Panc1 (cell line): ENCODE measurements at regions not wholly inside any gene's neighbourhood (a gene's known extent, or its start where the extent isn't known, plus 50 kb on each side); places are given as distances from the start of the nearest gene placed in this dataset.

Source experiments
- POLR2AphosphoS5 ChIP-seq: IDR thresholded peaks from 2 replicates; pipeline ENCODE4 v1.6.1; 2012; ENCODE audit warnings: mild to moderate bottlenecking, low read depth, low read length, moderate library complexity
- SIN3A ChIP-seq: IDR thresholded peaks from 2 replicates; pipeline ENCODE4 v1.6.1; 2012; ENCODE audit warnings: low read depth, mild to moderate bottlenecking, low read length, moderate library complexity, borderline replicate concordance; ENCODE audit not compliant: insufficient read depth
- TF ChIP-seq, protein P1 (sequence below): fragments of 450-650 bp; IDR thresholded peaks from 2 replicates; pipeline ENCODE4 v1.5.1; 2017; ENCODE audit warnings: mild to moderate bottlenecking
- TF ChIP-seq, protein P2 (sequence below), 2 experiments: IDR thresholded peaks; 2 replicates each; pipeline ENCODE4 v1.6.1; 2011 to 2012; ENCODE audit warnings: low read depth in 2 of 2, control low read depth in 1 of 2, low read length in 1 of 2, mild to moderate bottlenecking in 1 of 2, moderate library complexity in 1 of 2; ENCODE audit not compliant: insufficient read depth in 1 of 2

DNA sequence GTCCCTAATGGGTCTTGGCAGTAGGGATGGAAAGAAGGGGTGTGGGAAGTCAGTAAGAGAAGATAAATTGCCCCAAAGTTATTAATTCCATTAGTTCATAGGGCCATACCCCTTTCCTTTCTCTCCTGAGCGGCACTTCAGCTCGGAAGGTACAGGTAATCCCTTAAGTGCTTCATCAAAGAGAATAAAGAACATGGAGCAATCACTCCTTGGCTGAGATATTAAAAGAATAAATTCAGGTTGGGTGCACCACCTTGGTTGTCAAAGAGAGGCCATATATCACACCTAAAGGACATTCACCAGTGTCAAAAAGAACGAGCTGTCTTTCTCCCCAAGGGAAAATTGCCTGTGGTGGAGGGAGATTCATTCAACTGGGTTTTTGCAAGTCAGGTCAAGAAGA lies 87.5 kb downstream of the EDN3 start:
- TF ChIP-seq, protein P1, sequence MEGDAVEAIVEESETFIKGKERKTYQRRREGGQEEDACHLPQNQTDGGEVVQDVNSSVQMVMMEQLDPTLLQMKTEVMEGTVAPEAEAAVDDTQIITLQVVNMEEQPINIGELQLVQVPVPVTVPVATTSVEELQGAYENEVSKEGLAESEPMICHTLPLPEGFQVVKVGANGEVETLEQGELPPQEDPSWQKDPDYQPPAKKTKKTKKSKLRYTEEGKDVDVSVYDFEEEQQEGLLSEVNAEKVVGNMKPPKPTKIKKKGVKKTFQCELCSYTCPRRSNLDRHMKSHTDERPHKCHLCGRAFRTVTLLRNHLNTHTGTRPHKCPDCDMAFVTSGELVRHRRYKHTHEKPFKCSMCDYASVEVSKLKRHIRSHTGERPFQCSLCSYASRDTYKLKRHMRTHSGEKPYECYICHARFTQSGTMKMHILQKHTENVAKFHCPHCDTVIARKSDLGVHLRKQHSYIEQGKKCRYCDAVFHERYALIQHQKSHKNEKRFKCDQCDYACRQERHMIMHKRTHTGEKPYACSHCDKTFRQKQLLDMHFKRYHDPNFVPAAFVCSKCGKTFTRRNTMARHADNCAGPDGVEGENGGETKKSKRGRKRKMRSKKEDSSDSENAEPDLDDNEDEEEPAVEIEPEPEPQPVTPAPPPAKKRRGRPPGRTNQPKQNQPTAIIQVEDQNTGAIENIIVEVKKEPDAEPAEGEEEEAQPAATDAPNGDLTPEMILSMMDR, result no peak
- TF ChIP-seq POLR2AphosphoS5 (no peak), SIN3A (no peak)
- TF ChIP-seq, protein P2, sequence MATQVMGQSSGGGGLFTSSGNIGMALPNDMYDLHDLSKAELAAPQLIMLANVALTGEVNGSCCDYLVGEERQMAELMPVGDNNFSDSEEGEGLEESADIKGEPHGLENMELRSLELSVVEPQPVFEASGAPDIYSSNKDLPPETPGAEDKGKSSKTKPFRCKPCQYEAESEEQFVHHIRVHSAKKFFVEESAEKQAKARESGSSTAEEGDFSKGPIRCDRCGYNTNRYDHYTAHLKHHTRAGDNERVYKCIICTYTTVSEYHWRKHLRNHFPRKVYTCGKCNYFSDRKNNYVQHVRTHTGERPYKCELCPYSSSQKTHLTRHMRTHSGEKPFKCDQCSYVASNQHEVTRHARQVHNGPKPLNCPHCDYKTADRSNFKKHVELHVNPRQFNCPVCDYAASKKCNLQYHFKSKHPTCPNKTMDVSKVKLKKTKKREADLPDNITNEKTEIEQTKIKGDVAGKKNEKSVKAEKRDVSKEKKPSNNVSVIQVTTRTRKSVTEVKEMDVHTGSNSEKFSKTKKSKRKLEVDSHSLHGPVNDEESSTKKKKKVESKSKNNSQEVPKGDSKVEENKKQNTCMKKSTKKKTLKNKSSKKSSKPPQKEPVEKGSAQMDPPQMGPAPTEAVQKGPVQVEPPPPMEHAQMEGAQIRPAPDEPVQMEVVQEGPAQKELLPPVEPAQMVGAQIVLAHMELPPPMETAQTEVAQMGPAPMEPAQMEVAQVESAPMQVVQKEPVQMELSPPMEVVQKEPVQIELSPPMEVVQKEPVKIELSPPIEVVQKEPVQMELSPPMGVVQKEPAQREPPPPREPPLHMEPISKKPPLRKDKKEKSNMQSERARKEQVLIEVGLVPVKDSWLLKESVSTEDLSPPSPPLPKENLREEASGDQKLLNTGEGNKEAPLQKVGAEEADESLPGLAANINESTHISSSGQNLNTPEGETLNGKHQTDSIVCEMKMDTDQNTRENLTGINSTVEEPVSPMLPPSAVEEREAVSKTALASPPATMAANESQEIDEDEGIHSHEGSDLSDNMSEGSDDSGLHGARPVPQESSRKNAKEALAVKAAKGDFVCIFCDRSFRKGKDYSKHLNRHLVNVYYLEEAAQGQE (IDR thresholded peaks at IDR 0.05; ENCODE audit: insufficient read depth in 1 of 2, low read depth in 2 of 2, low read length in 1 of 2), result no peak
